Ishikawa (cell line): ENCODE measurements at regions not wholly inside any gene's neighbourhood (a gene's known extent, or its start where the extent isn't known, plus 50 kb on each side); places are given as distances from the start of the nearest gene placed in this dataset.

Experiments used
- CEBPB ChIP-seq: IDR thresholded peaks from 2 replicates; pipeline ENCODE4 v1.6.1; 2012
- EP300 ChIP-seq: IDR thresholded peaks from 2 replicates; pipeline ENCODE4 v1.6.1; 2012; ENCODE audit warnings: borderline replicate concordance
- FOXM1 ChIP-seq: IDR thresholded peaks from 2 replicates; pipeline ENCODE4 v1.6.1; 2012; ENCODE audit warnings: low read depth, borderline replicate concordance
- MAX ChIP-seq: IDR thresholded peaks from 2 replicates; pipeline ENCODE4 v1.6.1; 2012
- NFIC ChIP-seq: IDR thresholded peaks from 2 replicates; pipeline ENCODE4 v1.6.1; 2012
- RAD21 ChIP-seq: IDR thresholded peaks from 2 replicates; pipeline ENCODE4 v1.6.1; 2012; ENCODE audit warnings: low read depth
- TAF1 ChIP-seq: IDR thresholded peaks from 2 replicates; pipeline ENCODE4 v1.6.1; 2012; ENCODE audit warnings: low read depth, mild to moderate bottlenecking
- USF1 ChIP-seq: IDR thresholded peaks from 2 replicates; pipeline ENCODE4 v1.6.1; 2012
- YY1 ChIP-seq: IDR thresholded peaks from 2 replicates; pipeline ENCODE4 v1.6.1; 2012; ENCODE audit warnings: low read depth

- TF ChIP-seq FOXM1 (no peak), MAX (no peak), EP300 (no peak), CEBPB (no peak), USF1 (no peak), YY1 (no peak), TAF1 (no peak), NFIC (no peak), RAD21 (no peak)
Measured at GRCh38 chr7:28315565-28316410, 96.5 kb upstream of the CREB5 start.
